ENCODE measurements at regions not wholly inside any gene's neighbourhood (a gene's known extent, or its start where the extent isn't known, plus 50 kb on each side); places are given as distances from the start of the nearest gene placed in this dataset.

GRCh38 chr4:19844446-19844845, 407.3 kb upstream of the SLIT2 start:
- TF ChIP-seq CTCF (IDR thresholded peaks at IDR 0.05) (no peak), POLR2A (IDR thresholded peaks at IDR 0.05) (no peak)

All from testis (tissue), 2 donors.